HG03066 (cell line): ENCODE measurements at regions not wholly inside any gene's neighbourhood (a gene's known extent, or its start where the extent isn't known, plus 50 kb on each side); places are given as distances from the start of the nearest gene placed in this dataset.
"Not testable (repeated sequence)": the region's sequence is repeated elsewhere in the genome, so short reads cannot be mapped to it uniquely, and the experiment has no call there.

Experiments used
- ATAC-seq: cut with Tn5 transposase; IDR thresholded peaks from one replicate; pipeline ENCODE4 v1.9.1; 2021; ENCODE audit warnings: low read depth; ENCODE audit not compliant: unreplicated experiment

GRCh38 chr5:30324083-30324482 is 869.4 kb upstream of the CDH6 start:
- no peak for ATAC-seq

- no peak for ATAC-seq
Observed at GRCh38 chr5:30287890-30288289, 905.6 kb upstream of the CDH6 start.

GRCh38 chr5:30279237-30279636 is 914.2 kb upstream of the CDH6 start:
- ATAC-seq = no peak

GRCh38 chr5:30267026-30267425 is 926.5 kb upstream of the CDH6 start:
- ATAC-seq = no peak

- no peak for ATAC-seq
Observed at GRCh38 chr5:30239331-30240022, 954.0 kb upstream of the CDH6 start.

- no peak for ATAC-seq
Observed at GRCh38 chr5:30237189-30237588, 956.3 kb upstream of the CDH6 start.

- ATAC-seq = no peak
Observed at GRCh38 chr5:30209755-30210154, 983.7 kb upstream of the CDH6 start.

- ATAC-seq = no peak
Observed at GRCh38 chr5:30197662-30198061, 995.8 kb upstream of the CDH6 start.

GRCh38 chr5:30195036-30195435 is 998.5 kb upstream of the CDH6 start:
- ATAC-seq = no peak

- ATAC-seq = no peak
Observed at GRCh38 chr5:30194595-30194994, 998.9 kb upstream of the CDH6 start.

GRCh38 chr5:30183795-30184194 is 1009.7 kb upstream of the CDH6 start:
- no peak for ATAC-seq

- ATAC-seq = no peak
Observed at GRCh38 chr5:30156156-30156555, 1037.3 kb upstream of the CDH6 start.

- ATAC-seq = no peak
Observed at GRCh38 chr5:30152431-30152830, 1041.1 kb upstream of the CDH6 start.

- no peak for ATAC-seq
Observed at GRCh38 chr5:30150231-30150630, 1043.3 kb upstream of the CDH6 start.

GRCh38 chr5:30149526-30149925 is 1044.0 kb upstream of the CDH6 start:
- no peak for ATAC-seq

GRCh38 chr5:30147976-30148375 is 1045.5 kb upstream of the CDH6 start:
- no peak for ATAC-seq

- ATAC-seq = not testable (repeated sequence)
Observed at GRCh38 chr5:30144059-30144458, 1049.4 kb upstream of the CDH6 start.

- no peak for ATAC-seq
Observed at GRCh38 chr5:30142432-30142831, 1051.1 kb upstream of the CDH6 start.

- ATAC-seq = no peak
Observed at GRCh38 chr5:30121043-30121442, 1072.4 kb upstream of the CDH6 start.

- no peak for ATAC-seq
Observed at GRCh38 chr5:30117135-30117534, 1076.4 kb upstream of the CDH6 start.

GRCh38 chr5:30113542-30113941 is 1079.9 kb upstream of the CDH6 start:
- no peak for ATAC-seq

- no peak for ATAC-seq
Observed at GRCh38 chr5:30112867-30113266, 1080.6 kb upstream of the CDH6 start.

GRCh38 chr5:30108051-30108450 is 1085.4 kb upstream of the CDH6 start:
- no peak for ATAC-seq
